HG02623 (cell line): ENCODE measurements at regions not wholly inside any gene's neighbourhood (a gene's known extent, or its start where the extent isn't known, plus 50 kb on each side); places are given as distances from the start of the nearest gene placed in this dataset.

ENCODE experiments used
- ATAC-seq: cut with Tn5 transposase; IDR thresholded peaks from one replicate; pipeline ENCODE4 v1.9.1; 2021; ENCODE audit warnings: moderate library complexity; ENCODE audit not compliant: unreplicated experiment

DNA sequence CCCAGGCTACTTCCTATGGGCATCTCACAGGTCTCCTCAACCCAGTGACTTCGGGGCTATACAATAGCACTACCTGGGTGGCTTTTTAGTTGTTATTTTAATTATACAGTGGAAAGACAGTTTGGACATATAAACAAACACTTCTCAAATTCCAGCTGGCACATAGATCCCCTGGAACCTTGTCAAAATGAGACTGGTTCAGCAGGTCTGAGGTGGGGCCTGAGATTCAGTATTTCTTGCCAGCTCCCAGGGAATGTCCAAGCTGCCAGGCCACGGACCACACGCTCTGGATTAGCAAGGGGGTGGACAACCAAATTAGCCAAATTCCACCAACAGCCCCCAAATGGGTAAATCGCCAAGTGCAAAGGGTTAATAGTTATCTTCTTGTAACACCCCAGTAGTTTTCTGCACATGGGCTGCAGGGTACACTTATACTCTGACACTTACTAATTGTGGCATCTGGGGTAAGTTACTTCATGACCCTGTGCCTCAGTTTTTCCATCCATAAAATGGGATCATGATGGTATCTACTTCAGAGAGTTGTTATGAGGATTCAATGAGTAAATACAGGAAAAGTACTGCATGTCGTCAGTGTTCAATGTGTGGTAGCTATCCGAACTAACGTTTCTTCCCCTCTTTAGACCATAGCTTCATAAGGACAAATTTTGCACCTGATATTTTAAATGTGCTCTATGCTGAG, 789.4 kb upstream of the TBX3 start:
- ATAC-seq: no peak

DNA sequence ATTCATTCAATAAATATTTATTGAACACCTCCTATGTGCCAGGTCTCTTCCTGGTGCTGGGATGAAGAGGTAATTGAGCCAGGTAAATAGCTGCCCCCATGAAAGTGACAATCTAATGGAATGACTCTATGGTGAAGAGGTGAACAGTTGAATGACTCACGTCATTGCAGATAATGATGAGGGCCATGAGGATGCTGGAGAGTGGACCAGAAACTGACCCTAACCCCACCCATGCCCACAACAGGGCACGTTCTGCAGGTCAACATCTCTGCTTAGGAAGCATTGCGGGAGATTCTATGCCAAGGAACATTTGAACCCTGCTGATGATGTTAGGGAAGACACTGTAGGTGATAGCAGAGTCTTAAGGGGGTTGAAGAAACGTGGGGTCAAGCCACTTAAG, 788.9 kb upstream of the TBX3 start:
- ATAC-seq: no peak

DNA sequence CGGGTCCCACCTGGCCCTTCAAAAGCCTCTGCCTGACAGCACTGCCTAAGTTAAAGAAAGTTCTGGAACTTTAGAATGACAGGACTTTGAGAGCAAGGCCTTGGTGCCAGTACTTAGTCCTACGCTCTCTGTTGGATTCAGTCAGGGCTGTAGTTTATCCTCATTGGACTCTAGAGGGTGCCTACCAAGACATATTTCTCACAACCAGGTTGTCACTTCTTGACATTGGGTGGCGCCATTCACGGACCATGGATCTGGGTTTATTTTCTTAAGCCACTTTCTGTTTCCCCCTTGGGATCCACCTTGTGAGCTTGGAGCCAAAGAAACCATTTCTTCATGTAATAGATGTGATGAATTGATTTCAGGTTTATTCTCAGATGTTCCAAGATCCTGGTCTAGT, 787.0 kb upstream of the TBX3 start:
- ATAC-seq: no peak

DNA sequence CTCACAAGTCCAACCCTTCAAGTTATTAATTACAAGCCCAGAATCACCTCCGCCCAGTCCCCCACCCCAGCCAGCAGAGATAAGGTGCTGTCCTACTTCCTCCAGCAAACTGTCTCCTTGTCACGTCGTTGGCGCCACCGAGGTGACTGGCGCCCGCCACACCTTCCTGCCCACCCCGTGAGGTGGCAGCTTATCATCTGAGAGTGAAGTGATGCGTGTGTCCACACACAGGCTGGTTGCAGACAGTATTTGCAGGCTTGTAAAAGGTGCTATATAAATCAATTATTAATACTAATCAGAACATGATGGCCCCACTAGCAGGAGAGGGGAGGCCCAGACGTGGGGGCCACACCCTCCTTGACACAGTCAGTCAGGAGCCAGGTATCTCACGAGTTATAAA, 786.6 kb upstream of the TBX3 start:
- ATAC-seq: no peak

DNA sequence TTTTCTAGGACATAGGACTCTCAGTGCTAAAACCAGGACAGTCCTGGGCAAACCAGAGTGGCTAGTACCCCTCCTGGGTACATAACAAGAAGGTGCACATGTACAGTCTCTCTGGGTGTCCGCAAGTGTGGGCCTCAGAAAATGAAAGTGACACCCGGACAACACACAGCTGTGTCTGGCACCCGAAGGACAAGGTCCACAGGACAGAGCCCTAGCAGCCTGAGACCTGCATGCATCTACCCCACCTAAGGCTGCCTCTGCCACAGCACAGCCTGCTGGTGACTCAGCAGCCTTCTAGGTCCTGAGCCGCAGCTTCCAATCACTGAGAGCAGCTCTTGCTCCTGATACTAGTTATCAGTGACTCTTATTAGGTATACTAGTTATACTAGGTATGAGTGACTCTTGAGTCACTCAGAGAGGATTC, 784.1 kb upstream of the TBX3 start:
- no peak for ATAC-seq

DNA sequence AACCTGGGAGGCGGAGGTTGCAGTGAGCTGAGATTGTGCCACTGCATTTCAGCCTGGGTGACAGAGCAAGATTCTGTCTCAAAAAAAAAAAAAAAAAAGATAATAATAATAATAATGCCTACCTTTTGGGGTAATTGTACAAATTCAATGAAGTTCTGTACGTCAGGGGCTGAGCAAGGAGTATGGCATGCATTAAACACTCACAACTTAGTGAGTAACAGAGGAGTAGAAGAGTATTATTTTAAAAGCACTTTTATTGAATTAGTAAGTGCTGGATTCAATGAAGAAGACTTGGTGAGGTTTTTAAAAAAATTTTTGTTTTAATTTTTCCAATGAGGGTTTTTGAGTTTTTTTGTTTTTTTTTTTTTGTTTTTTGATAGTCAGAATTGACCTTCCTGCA, 783.6 kb upstream of the TBX3 start:
- ATAC-seq: no peak

DNA sequence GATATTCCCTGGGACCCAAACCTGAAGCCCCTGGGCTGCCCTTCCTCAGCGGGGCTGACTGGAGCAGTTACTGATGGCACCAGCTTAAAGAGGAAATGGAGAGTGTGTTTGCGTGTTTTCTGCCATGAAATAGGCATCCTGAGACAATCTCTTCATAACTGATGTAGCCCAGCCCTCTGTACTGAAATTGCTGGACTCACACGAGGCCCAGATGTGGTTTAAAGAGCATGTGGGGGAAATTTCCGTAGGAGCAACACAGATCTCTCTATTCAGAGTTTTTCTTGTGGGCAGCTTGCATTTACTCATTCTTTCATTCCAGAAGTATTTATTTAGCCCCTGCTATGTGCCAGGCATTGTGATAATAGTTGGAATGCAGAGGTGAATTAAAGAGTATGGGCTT, 782.1 kb upstream of the TBX3 start:
- no peak for ATAC-seq

DNA sequence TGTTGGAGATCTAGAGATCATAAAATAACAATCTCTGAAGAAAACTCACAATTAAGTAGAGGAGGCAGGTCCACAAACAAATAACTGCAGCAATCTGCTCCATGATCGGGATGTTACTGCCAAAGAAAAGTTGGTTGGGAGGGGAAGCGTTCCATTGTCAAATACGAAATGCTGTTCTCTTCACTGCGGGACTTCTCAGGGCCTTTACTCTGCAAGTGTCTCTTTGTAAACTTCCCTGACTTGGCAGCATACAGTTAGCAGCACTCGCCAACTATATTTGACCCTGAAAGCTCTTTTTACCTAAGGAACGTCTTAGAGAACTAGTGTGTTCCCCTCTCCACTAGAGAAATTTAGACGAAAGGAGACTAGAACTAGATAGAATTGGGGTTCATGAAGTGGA, 780.7 kb upstream of the TBX3 start:
- no peak for ATAC-seq

DNA sequence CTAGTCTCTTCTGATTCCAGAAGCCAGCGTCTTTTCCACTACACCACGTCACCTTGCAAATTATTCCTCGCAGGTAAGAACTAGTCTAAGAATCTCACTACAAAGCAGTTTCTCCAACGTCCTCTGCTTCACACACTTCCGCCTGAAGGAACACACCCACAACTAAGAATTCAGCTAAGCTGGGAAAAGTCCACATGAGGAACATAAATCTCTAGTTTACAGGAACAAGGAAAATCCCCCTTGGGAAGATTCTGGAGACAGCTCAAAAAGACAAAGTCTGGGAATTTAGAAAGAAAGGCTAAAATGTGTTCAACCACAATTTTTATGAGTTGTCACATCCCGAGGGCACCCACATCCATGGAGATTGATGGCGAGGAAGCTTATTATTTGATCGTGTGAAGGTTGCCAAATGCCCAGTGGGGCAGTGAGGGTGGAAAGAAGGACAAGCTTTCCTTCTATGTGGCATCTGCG, 780.2 kb upstream of the TBX3 start:
- ATAC-seq: no peak

DNA sequence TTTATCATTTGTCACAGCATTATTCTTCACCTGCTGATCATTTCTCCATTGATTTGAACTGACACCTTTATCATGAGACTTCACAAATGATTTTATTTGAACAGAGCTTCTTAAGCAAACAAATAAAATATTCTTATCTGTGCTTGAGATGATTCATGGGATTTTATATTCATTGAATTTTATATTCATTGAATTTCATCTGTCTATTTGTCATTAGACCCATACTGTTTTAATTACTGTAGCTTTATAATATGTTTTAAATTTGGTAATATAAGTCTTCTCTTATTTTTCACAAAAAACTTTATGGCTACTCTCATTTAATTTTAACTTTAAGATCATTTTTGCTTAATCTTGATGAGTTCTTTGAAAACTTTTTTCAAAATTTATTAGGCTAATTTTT, 777.4 kb upstream of the TBX3 start:
- ATAC-seq: no peak

DNA sequence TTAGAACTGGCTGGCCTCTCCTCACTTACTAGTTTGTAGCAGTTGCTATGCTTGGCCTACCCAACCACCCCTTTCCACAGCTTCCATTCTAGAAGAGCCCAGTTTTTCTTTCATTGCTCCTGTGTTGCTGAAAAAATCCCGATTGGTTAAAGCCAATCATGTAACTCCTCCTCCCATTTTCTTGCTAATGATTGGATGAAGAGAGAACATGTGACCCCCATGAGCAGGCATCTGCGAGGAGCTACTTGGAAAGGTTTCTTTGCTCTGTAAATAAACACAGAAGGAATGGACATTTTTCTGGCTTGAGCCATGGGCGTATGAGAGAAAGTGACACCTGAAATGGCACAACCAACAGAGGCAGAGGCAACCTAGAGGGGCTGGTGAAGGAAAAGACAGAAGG, 773.8 kb upstream of the TBX3 start:
- ATAC-seq: no peak

DNA sequence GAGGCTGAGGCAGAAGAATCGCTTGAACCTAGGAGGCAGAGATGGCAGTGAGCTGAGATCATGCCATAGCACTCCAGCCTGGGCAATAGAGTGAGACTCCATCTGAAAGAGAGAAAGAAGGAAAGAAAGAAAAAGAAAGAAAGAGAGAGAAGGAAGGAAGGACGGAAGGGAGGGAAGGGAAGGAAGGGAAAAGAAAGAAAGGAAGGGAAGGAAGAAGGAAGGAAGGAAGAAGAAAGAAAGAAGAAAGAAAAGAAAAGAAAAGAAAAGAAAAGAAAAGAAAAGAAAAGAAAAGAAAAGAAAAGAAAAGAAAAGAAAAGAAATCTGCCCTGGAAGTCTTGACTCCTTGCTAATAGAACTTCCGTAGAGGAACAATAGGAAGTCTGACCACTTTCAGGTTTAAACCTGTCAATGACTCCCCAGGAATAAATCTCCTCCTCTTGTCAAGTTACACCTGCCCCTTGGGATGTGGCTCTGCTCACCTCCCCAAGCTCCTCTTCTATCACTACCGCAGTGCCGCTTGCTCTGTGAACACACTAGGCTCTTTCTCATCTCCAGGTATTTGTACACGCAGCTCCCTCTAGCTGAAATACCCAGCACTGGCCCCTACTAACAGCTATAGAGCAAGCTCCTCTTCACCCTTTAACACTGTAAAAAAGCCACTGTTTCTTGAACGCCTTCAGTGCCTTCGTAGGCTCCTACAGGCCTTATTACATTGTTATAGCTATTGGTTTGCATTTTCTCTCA, 773.1 kb upstream of the TBX3 start:
- no peak for ATAC-seq

DNA sequence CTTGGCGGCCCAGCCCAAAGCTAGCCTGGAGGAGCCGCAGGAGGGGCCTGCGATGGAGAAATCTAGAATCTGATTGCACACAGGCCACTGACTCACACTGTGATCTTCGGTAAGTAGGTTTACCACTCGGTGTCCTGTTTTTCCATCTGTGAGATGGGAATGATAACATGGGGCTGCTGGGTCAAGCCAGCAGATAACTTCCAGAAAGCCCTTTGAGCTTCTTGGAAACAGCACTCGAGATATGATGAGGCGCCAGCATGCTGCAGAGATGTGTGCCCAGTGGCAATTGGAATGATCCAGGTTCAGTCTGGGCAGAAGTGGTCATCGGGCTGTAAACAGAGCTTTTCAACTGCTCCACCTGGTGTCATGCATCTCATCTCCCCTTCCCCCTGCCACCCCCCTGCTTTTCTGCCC, 771.3 kb upstream of the TBX3 start:
- ATAC-seq: no peak

DNA sequence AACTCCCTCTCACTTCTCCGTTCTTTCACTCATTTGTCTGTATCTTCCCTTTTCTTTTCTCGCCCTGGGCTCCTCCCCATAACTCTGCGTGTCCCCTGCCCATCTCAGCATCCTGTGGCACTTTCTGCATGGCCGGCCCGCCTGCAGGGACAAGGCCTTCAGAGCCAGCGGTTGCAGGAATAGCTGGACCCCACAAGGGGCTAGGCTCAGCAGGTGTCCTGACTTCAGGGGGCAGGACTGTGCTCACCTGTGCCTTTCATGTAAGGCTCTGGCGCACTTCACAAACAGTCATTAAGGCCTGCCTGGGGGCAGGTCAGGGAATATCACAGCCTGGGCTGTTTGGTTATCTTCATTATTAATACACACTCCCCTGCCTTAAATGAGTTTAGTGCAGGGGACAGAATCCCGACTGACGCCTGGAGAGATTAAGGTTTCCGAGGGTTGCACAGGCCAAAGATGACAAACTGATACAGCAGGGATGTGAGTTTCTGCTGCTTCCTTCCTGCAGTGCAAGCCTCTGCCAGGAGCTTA, 768.8 kb upstream of the TBX3 start:
- ATAC-seq: no peak

DNA sequence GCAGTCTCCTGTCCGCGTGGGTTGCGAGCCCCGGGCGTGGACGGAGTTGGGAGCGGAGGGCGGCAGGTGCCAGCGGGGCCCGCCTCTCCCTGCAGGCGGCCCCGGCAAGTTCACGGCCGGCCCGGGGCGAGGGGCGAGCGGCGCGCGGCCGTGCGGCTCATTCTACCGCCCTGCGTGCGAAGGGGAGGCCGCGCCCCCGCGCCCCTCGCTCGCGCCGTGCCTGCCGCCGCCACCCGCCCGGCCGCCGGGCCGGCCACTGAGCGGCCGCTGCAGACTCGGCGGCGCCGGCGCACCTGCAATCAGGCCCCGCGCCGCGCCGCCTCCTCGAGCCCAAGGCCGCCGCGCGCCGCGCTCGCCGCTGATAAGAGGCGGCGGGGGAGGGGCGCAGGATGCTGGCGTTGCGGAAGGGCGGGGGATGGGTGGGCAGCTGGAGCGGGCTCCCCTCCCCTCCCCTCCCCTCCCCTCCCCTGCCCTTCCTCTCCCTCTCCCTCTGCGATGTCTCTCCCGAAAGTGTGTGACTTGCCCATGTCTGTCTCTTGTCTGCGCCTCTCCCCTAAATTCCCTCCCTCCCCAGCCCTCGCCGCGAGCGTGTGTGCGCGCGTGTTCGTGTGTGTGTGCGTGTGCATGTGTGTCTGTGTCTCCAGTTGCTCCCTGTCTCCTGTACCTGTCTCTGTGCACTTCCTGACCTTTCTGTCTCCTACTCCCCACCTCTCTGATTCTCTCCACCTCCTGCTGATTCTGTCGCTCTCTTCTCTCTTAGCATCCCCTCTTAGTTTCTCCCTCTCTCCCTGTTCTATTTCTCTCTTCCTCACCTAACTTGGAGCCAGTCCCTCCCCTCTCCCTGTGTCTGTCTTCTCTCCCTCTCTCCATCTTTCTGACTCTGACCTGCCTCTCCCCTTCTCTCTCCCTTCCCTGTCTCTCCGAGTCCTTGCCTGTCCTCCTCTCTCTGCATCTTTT, 768.1 kb upstream of the TBX3 start:
- ATAC-seq: peak; percentile 41

DNA sequence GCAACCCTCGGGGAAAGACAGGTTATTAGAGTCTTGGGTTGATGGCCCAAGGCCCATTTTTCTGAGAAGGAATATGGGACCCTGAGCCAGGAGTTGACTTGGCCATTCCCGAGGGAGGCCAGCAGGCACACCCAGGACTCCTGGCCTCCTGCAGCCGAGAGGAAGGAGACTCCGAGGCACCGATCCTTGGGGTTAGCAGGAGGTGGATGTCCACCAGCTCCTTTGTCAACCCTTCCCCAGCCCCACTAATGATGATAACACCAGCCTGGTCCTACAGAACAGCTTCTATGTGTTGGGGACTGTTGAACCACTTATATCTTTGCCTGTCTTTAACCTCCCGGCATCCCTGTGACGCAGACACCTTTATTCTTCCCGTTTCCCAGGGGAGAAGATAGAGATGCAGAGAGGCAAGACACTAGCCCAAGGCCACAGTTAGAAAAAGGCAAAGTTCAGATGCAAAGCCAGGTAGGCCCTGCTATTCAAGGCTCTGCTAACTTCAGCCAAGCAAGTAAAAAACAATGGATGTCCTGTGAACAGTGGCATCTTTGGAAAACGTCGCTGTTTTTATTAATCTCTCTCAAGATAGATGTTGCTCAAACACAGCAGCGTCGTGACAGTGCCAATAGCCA, 767.3 kb upstream of the TBX3 start:
- ATAC-seq: no peak

DNA sequence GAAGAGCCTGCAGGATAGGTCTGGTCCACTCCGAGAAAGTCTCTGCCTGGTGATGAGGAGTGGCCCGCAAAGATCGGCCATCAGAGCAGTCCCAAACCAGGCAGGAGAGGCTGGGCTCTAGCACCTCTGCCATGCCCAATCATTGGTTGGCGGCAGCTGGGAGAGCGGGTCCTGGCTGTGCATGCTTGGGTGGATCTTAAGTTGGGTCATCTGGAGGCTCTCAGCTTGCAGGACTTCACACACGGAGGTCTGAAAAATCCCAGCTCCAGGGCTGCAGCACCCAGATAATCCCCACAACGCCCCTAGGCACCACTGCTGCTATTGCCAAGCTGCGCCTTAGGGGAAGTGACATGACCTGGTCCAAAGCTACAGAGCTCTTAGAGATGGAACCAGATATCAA, 766.7 kb upstream of the TBX3 start:
- ATAC-seq: no peak

DNA sequence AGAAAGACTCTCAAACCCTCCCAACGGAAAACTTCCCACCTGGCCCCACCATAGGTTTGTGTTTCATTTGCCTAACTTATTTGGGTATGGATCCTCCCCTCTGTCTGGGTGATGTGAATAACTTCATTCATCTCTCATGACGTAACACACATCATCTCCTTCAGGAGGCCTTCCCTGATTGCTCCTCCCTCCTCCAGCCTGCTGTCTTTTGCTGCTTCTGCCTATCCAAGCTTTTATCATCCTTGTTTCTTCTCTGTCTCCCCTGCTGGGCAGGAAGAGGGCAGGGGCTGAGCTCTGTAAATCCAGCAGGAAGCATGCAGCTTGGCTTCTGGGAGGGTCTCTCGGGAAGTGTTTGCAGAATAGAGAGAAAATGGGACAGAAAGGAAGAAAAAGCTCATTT, 766.0 kb upstream of the TBX3 start:
- no peak for ATAC-seq

DNA sequence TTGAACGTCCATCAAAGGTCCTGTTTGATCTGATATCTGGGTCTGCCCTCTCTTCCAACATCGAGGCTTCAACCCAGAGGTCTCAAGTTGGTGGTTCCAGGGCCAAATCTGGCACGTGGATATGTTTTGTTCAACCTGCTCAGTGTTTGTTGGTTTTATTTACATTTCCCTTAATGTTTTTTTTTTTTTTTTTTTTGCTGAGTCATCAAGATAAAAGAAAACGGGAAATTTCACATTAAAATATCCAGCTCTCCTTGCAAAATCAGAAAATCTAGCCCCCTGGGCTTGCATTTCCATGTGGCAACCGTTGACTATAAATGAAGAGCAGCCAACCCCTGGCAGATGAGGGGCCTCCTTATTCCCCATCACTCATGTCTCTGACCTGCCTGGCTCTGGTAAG, 765.6 kb upstream of the TBX3 start:
- no peak for ATAC-seq

DNA sequence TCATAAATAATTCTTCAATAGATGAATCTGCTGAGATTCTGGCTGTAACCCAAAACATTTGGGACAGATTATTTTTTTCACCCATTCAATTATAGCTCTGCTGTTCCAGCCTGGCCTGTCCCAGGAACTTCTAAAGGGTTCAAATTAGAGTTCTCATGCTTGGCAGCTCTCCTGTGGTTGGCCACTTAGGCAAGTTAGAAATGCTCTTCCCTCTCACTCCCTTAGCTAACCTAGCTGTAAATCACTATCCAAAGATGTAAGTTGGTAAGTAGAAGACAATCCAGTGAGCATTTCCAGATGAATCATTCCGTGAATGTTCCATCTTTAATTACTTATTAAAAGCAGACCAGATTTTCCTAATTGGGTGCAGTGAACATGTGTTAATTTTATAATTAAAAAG, 760.4 kb upstream of the TBX3 start:
- no peak for ATAC-seq
